Frontal cortex (tissue), 3 donors: ENCODE measurements at regions not wholly inside any gene's neighbourhood (a gene's known extent, or its start where the extent isn't known, plus 50 kb on each side); places are given as distances from the start of the nearest gene placed in this dataset.
"Not testable (repeated sequence)": the region's sequence is repeated elsewhere in the genome, so short reads cannot be mapped to it uniquely, and the experiment has no call there.

ENCODE experiments used
- DNase-seq, 2 donors: peaks; one replicate each; pipeline ENCODE4 v3.0.0; 2012; ENCODE audit warnings: low spot score in 2 of 2
- FAIRE-seq: peaks from 2 replicates; lab custom pipeline; 2012; peaks lifted over from hg19 to GRCh38; lab: Jason Lieb, UNC
- donor health status: control.
- donor health status: control.
- donor health status: control.

GRCh38 chr6:163705923-163706322, 291.4 kb downstream of the QKI start:
- no peak for FAIRE-seq
- DNase-seq, result no peak

- no peak for DNase-seq
- FAIRE-seq, result no peak
Measured at GRCh38 chr6:163702736-163703135, 288.2 kb downstream of the QKI start.

- DNase-seq (no peak), FAIRE-seq (no peak)
Measured at GRCh38 chr6:163701762-163702161, 287.2 kb downstream of the QKI start.

- no peak for DNase-seq
- FAIRE-seq, result no peak
Measured at GRCh38 chr6:163698086-163698485, 283.6 kb downstream of the QKI start.

GRCh38 chr6:163696311-163696710, 281.8 kb downstream of the QKI start:
- not testable (repeated sequence) for DNase-seq, FAIRE-seq

- DNase-seq (no peak), FAIRE-seq (no peak)
Measured at GRCh38 chr6:163695414-163695864, 280.9 kb downstream of the QKI start.

GRCh38 chr6:163694988-163695398, 280.5 kb downstream of the QKI start:
- no peak for DNase-seq
- FAIRE-seq, result no peak

- FAIRE-seq (no peak), DNase-seq (no peak)
Measured at GRCh38 chr6:163694072-163694471, 279.6 kb downstream of the QKI start.

- no peak for DNase-seq
- no peak for FAIRE-seq
Measured at GRCh38 chr6:163691049-163691448, 276.5 kb downstream of the QKI start.

GRCh38 chr6:163688739-163689362, 274.3 kb downstream of the QKI start:
- FAIRE-seq, result no peak
- DNase-seq, result no peak

- FAIRE-seq (no peak), DNase-seq (no peak)
Measured at GRCh38 chr6:163687075-163687474, 272.6 kb downstream of the QKI start.

- no peak for DNase-seq
- FAIRE-seq, result no peak
Measured at GRCh38 chr6:163686301-163686700, 271.8 kb downstream of the QKI start.

- DNase-seq, result no peak
- no peak for FAIRE-seq
Measured at GRCh38 chr6:163683105-163683622, 268.6 kb downstream of the QKI start.

- FAIRE-seq, result no peak
- DNase-seq, result no peak
Measured at GRCh38 chr6:163679753-163680152, 265.2 kb downstream of the QKI start.

GRCh38 chr6:163679012-163679660, 264.6 kb downstream of the QKI start:
- FAIRE-seq (no peak), DNase-seq (no peak)

GRCh38 chr6:163675611-163676010, 261.1 kb downstream of the QKI start:
- DNase-seq (no peak), FAIRE-seq (no peak)

- FAIRE-seq (no peak), DNase-seq (no peak)
Measured at GRCh38 chr6:163672710-163673109, 258.2 kb downstream of the QKI start.

GRCh38 chr6:163671791-163672190, 257.3 kb downstream of the QKI start:
- no peak for FAIRE-seq
- no peak for DNase-seq

- DNase-seq, result no peak
- FAIRE-seq, result no peak
Measured at GRCh38 chr6:163671355-163671754, 256.8 kb downstream of the QKI start.

- FAIRE-seq (no peak), DNase-seq (no peak)
Measured at GRCh38 chr6:163670336-163670735, 255.8 kb downstream of the QKI start.

- DNase-seq (no peak), FAIRE-seq (no peak)
Measured at GRCh38 chr6:163668061-163668426, 253.5 kb downstream of the QKI start.
